Trophoblast cell (in vitro differentiated cells and primary cell): ENCODE measurements at regions not wholly inside any gene's neighbourhood (a gene's known extent, or its start where the extent isn't known, plus 50 kb on each side); places are given as distances from the start of the nearest gene placed in this dataset.

Source experiments
- DNase-seq, 2 donors: peaks; one replicate each; pipeline ENCODE4 v3.0.0-alpha.2; 2016
- H2AFZ ChIP-seq: 2 replicates; pipeline ENCODE4 v1.6.1; 2013; ENCODE audit warnings: low read length, moderate library complexity, mild to moderate bottlenecking; ENCODE audit not compliant: insufficient read depth, poor library complexity
- H2AK5ac ChIP-seq: 2 replicates; pipeline ENCODE4 v1.6.1; 2013; ENCODE audit warnings: mild to moderate bottlenecking, low read length
- H2BK120ac ChIP-seq: 2 replicates; pipeline ENCODE4 v1.6.1; 2013; ENCODE audit warnings: low read length, mild to moderate bottlenecking, moderate library complexity; ENCODE audit not compliant: insufficient read depth, poor library complexity
- H2BK12ac ChIP-seq: 2 replicates; pipeline ENCODE4 v1.6.1; 2013; ENCODE audit warnings: mild to moderate bottlenecking, low read length, moderate library complexity
- H2BK5ac ChIP-seq: 2 replicates; pipeline ENCODE4 v1.6.1; 2013; ENCODE audit warnings: low read length, low read depth, moderate library complexity, mild to moderate bottlenecking; ENCODE audit not compliant: poor library complexity
- H3K14ac ChIP-seq: 2 replicates; pipeline ENCODE4 v1.6.1; 2013; ENCODE audit warnings: mild to moderate bottlenecking, low read length
- H3K18ac ChIP-seq: 2 replicates; pipeline ENCODE4 v1.6.1; 2013; ENCODE audit warnings: mild to moderate bottlenecking, low read length
- H3K23ac ChIP-seq: 2 replicates; pipeline ENCODE4 v1.6.1; 2013; ENCODE audit warnings: low read length
- H3K27ac ChIP-seq: 2 replicates; pipeline ENCODE4 v1.5.1; 2013; ENCODE audit warnings: low read depth, mild to moderate bottlenecking, inconsistent platforms, low read length, moderate library complexity
- H3K27me3 ChIP-seq: 2 replicates; pipeline ENCODE4 v1.6.1; 2013; ENCODE audit warnings: inconsistent platforms, mild to moderate bottlenecking, low read length, moderate library complexity; ENCODE audit not compliant: insufficient read depth
- H3K36me3 ChIP-seq, 2 experiments: 1 replicate in 1 of 2; 2 replicates in 1 of 2; pipeline ENCODE4 v1.6.1; 2013; ENCODE audit warnings: low read length in 2 of 2, mild to moderate bottlenecking in 2 of 2, moderate library complexity in 1 of 2; ENCODE audit not compliant: insufficient read depth in 2 of 2, control insufficient read depth in 1 of 2
- H3K4ac ChIP-seq: 2 replicates; pipeline ENCODE4 v1.6.1; 2013; ENCODE audit warnings: low read depth, mild to moderate bottlenecking, low read length, moderate library complexity
- H3K4me1 ChIP-seq, 2 experiments: 1 replicate in 1 of 2; 2 replicates in 1 of 2; pipeline ENCODE4 v1.6.1; 2013; ENCODE audit warnings: low read length in 2 of 2, mild to moderate bottlenecking in 2 of 2, moderate library complexity in 1 of 2; ENCODE audit not compliant: insufficient read depth in 2 of 2, control insufficient read depth in 1 of 2
- H3K4me2 ChIP-seq: 2 replicates; pipeline ENCODE4 v1.6.1; 2013; ENCODE audit warnings: inconsistent platforms, mild to moderate bottlenecking, low read length, moderate library complexity
- H3K4me3 ChIP-seq: 2 replicates; pipeline ENCODE4 v1.5.1; 2013; ENCODE audit warnings: mild to moderate bottlenecking, low read depth, low read length, inconsistent platforms
- H3K79me1 ChIP-seq: one replicate; pipeline ENCODE4 v1.6.1; 2013; ENCODE audit warnings: low read length
- H3K79me2 ChIP-seq: 2 replicates; pipeline ENCODE4 v1.6.1; 2013; ENCODE audit warnings: low read length, mild to moderate bottlenecking; ENCODE audit not compliant: control insufficient read depth, insufficient read depth, poor library complexity
- H3K9ac ChIP-seq: 2 replicates; pipeline ENCODE4 v1.6.1; 2013; ENCODE audit warnings: mild to moderate bottlenecking, low read length
- H3K9me3 ChIP-seq: 2 replicates; pipeline ENCODE4 v1.6.1; 2013; ENCODE audit warnings: low read depth, mild to moderate bottlenecking, control low read depth, inconsistent platforms, low read length; ENCODE audit not compliant: insufficient read depth
- H4K12ac ChIP-seq: 2 replicates; pipeline ENCODE4 v1.6.1; 2013; ENCODE audit warnings: low read depth, mild to moderate bottlenecking, low read length, moderate library complexity
- H4K8ac ChIP-seq: 2 replicates; pipeline ENCODE4 v1.6.1; 2013; ENCODE audit warnings: low read depth, mild to moderate bottlenecking, low read length, moderate library complexity
- H4K91ac ChIP-seq: one replicate; pipeline ENCODE4 v1.6.1; 2013; ENCODE audit warnings: low read depth, mild to moderate bottlenecking, low read length, moderate library complexity
- WGBS: extraction: QIAGEN DNeasy Blood & Tissue Kit; methylation state at CpG from one replicate; pipeline ENCODE4 v1.1.7; 2013; ENCODE audit warnings: missing lambda C conversion rate; ENCODE audit not compliant: insufficient read length, insufficient coverage; ENCODE audit errors: extremely low coverage; 5-methylcytosine and 5-hydroxymethylcytosine counted together

- no peak overlapping the region for H4K12ac ChIP-seq
- no peak overlapping the region for H3K23ac ChIP-seq
- no peak overlapping the region for H2AFZ ChIP-seq
- H2BK12ac ChIP-seq, result no peak overlapping the region
- no peaks in the 10 kb centered on the region for H3K9me3 ChIP-seq
- no peak overlapping the region for H3K9ac ChIP-seq
- H3K4me1 ChIP-seq, result no peaks in the 10 kb centered on the region
- H2BK5ac ChIP-seq, result no peak overlapping the region
- no peak overlapping the region for H3K4ac ChIP-seq
- H3K4me2 ChIP-seq, result no peak overlapping the region
- no peaks in the 10 kb centered on the region for H3K27me3 ChIP-seq
- H3K18ac ChIP-seq, result no peak overlapping the region
- no peak overlapping the region for H3K4me3 ChIP-seq
- DNase-seq, result peak; percentile 48 to 84
- no CpG with 5 or more reads among the region's 3 CpGs for WGBS
- no peak overlapping the region for H4K8ac ChIP-seq
- H2BK120ac ChIP-seq, result no peak overlapping the region
- H3K27ac ChIP-seq, result no peak overlapping the region
- H3K79me2 ChIP-seq, result no peaks in the 10 kb centered on the region
- H3K36me3 ChIP-seq, result no peaks in the 10 kb centered on the region
- H3K14ac ChIP-seq, result no peak overlapping the region
- no peak overlapping the region for H4K91ac ChIP-seq
- H2AK5ac ChIP-seq, result no peak overlapping the region
- H3K79me1 ChIP-seq, result no peaks in the 10 kb centered on the region
Observed at GRCh38 chr10:63819753-63820329, 298.6 kb downstream of the REEP3 start.

- Histone ChIP-seq H3K23ac (no peak overlapping the region), H3K9me3 (no peaks in the 10 kb centered on the region), H3K27ac (no peak overlapping the region), H3K79me2 (no peaks in the 10 kb centered on the region), H4K12ac (no peak overlapping the region), H3K18ac (no peak overlapping the region), H3K4me2 (no peak overlapping the region), H2BK120ac (no peak overlapping the region), H3K27me3 (no peaks in the 10 kb centered on the region), H2AFZ (no peak overlapping the region), H2BK12ac (no peak overlapping the region), H3K9ac (no peak overlapping the region), H3K4me1 (no peaks in the 10 kb centered on the region), H4K8ac (no peak overlapping the region), H2AK5ac (no peak overlapping the region), H3K79me1 (no peaks in the 10 kb centered on the region), H3K4ac (no peak overlapping the region), H3K14ac (no peak overlapping the region), H2BK5ac (no peak overlapping the region), H3K36me3 (no peaks in the 10 kb centered on the region), H3K4me3 (no peak overlapping the region), H4K91ac (no peak overlapping the region)
- DNase-seq, result no peak
- no CpG with 5 or more reads among the region's 5 CpGs for WGBS
Observed at GRCh38 chr10:63822496-63822895, 301.3 kb downstream of the REEP3 start.

GRCh38 chr10:63825111-63825510 is 303.9 kb downstream of the REEP3 start:
- Histone ChIP-seq H4K8ac (no peak overlapping the region), H2BK5ac (no peak overlapping the region), H2BK120ac (no peak overlapping the region), H2BK12ac (no peak overlapping the region), H3K27me3 (no peaks in the 10 kb centered on the region), H4K12ac (no peak overlapping the region), H3K4me1 (no peaks in the 10 kb centered on the region), H3K23ac (no peak overlapping the region), H3K27ac (no peak overlapping the region), H3K14ac (no peak overlapping the region), H3K18ac (no peak overlapping the region), H3K9ac (no peak overlapping the region), H2AFZ (no peak overlapping the region), H3K4ac (no peak overlapping the region), H3K79me1 (no peaks in the 10 kb centered on the region), H3K9me3 (no peaks in the 10 kb centered on the region), H3K36me3 (no peaks in the 10 kb centered on the region), H4K91ac (no peak overlapping the region), H3K4me3 (no peak overlapping the region), H3K4me2 (no peak overlapping the region), H2AK5ac (no peak overlapping the region), H3K79me2 (no peaks in the 10 kb centered on the region)
- DNase-seq, result no peak

GRCh38 chr10:63825766-63826165 is 304.6 kb downstream of the REEP3 start:
- no peak overlapping the region for H3K14ac ChIP-seq
- WGBS, result no CpG with 5 or more reads among the region's 5 CpGs
- no peak overlapping the region for H2BK120ac ChIP-seq
- no peaks in the 10 kb centered on the region for H3K27me3 ChIP-seq
- no peak overlapping the region for H3K18ac ChIP-seq
- no peak overlapping the region for H2BK12ac ChIP-seq
- H3K9me3 ChIP-seq, result no peaks in the 10 kb centered on the region
- no peak overlapping the region for H3K4me2 ChIP-seq
- H3K4me1 ChIP-seq, result no peaks in the 10 kb centered on the region
- no peak overlapping the region for H2AK5ac ChIP-seq
- H3K4ac ChIP-seq, result no peak overlapping the region
- H4K12ac ChIP-seq, result no peak overlapping the region
- no peaks in the 10 kb centered on the region for H3K36me3 ChIP-seq
- no peak overlapping the region for H4K8ac ChIP-seq
- no peaks in the 10 kb centered on the region for H3K79me2 ChIP-seq
- no peak for DNase-seq
- H2AFZ ChIP-seq, result no peak overlapping the region
- H3K23ac ChIP-seq, result no peak overlapping the region
- no peak overlapping the region for H4K91ac ChIP-seq
- H2BK5ac ChIP-seq, result no peak overlapping the region
- H3K9ac ChIP-seq, result no peak overlapping the region
- H3K79me1 ChIP-seq, result no peaks in the 10 kb centered on the region
- no peak overlapping the region for H3K4me3 ChIP-seq
- no peak overlapping the region for H3K27ac ChIP-seq
